DND-41 (cell line): ENCODE measurements at regions not wholly inside any gene's neighbourhood (a gene's known extent, or its start where the extent isn't known, plus 50 kb on each side); places are given as distances from the start of the nearest gene placed in this dataset.

Experiments used
- CTCF ChIP-seq: IDR thresholded peaks from 2 replicates; pipeline ENCODE4 v1.5.1; 2012; ENCODE audit warnings: borderline replicate concordance, low read length, moderate library complexity, mild to moderate bottlenecking; ENCODE audit not compliant: poor library complexity, severe bottlenecking; ENCODE audit errors: extremely low read depth
- EZH2 ChIP-seq: IDR thresholded peaks from 3 replicates; pipeline ENCODE4 v1.6.1; 2012; ENCODE audit warnings: borderline replicate concordance, low read depth, mild to moderate bottlenecking, moderate library complexity, low read length, inconsistent platforms; ENCODE audit not compliant: severe bottlenecking

DNA sequence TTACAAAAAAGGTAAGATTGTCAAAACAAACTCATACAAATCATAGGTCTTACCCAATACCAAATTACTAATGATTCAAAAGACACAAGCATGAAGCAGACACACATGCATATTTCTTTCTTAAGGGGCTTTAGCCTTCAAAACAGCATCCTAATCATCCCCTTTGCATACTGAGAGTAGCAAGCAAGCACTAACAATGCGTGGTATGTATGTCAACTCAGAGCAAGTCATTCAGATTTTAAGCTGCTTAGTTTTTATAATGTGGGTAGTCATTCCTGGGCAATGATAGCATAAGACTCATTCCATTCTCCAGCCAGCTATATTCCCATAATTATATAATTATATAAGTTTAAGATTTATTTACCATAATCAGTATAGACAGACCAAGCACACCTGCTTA lies 219.6 kb downstream of the DKK2 start:
- TF ChIP-seq CTCF = no peak
- TF ChIP-seq EZH2 = no peak
